ENCODE measurements at regions not wholly inside any gene's neighbourhood (a gene's known extent, or its start where the extent isn't known, plus 50 kb on each side); places are given as distances from the start of the nearest gene placed in this dataset.

- peaks cover 0 to 4% (median 0%) of the 10 kb centered on the region in 7 donors for H3K9me3 Mint-ChIP-seq
- H3K36me3 Mint-ChIP-seq: no peaks in the 10 kb centered on the region
- H3K27me3 Mint-ChIP-seq: no peaks in the 10 kb centered on the region
- DNase-seq: no peak
- H3K4me3 Mint-ChIP-seq: no peak overlapping the region
- H3K27ac Mint-ChIP-seq: no peak overlapping the region
- ATAC-seq (ENCODE audit: low read depth in 2 of 2): no peak
- no peaks in the 10 kb centered on the region for H3K4me1 Mint-ChIP-seq
Measured at GRCh38 chr4:36919721-36920120, 324.8 kb upstream of the NWD2 start.

GRCh38 chr4:36921476-36922216 lies 322.9 kb upstream of the NWD2 start:
- no peaks in the 10 kb centered on the region for H3K4me1 Mint-ChIP-seq
- DNase-seq: no peak
- no peak for ATAC-seq (ENCODE audit: low read depth in 2 of 2)
- no peaks in the 10 kb centered on the region for H3K36me3 Mint-ChIP-seq
- peaks cover 0 to 4% (median 0%) of the 10 kb centered on the region in 7 donors for H3K9me3 Mint-ChIP-seq
- no peak overlapping the region for H3K27ac Mint-ChIP-seq
- no peak overlapping the region for H3K4me3 Mint-ChIP-seq
- H3K27me3 Mint-ChIP-seq: no peaks in the 10 kb centered on the region

GRCh38 chr4:36930562-36931111 lies 313.9 kb upstream of the NWD2 start:
- H3K27me3 Mint-ChIP-seq: peaks cover 0 to 4% (median 0%) of the 10 kb centered on the region in 3 donors
- H3K9me3 Mint-ChIP-seq: peaks cover 0 to 14% (median 4%) of the 10 kb centered on the region in 7 donors
- no peak for DNase-seq
- H3K4me3 Mint-ChIP-seq: no peak overlapping the region
- ATAC-seq (ENCODE audit: low read depth in 2 of 2): no peak
- no peak overlapping the region for H3K27ac Mint-ChIP-seq
- H3K36me3 Mint-ChIP-seq: no peaks in the 10 kb centered on the region
- H3K4me1 Mint-ChIP-seq: no peaks in the 10 kb centered on the region

GRCh38 chr4:36944232-36944631 lies 300.3 kb upstream of the NWD2 start:
- H3K4me1 Mint-ChIP-seq: no peaks in the 10 kb centered on the region
- DNase-seq (no peak), ATAC-seq (ENCODE audit: low read depth in 2 of 2) (no peak)
- H3K27ac Mint-ChIP-seq: no peak overlapping the region
- H3K4me3 Mint-ChIP-seq: no peak overlapping the region
- no peaks in the 10 kb centered on the region for H3K36me3 Mint-ChIP-seq
- H3K27me3 Mint-ChIP-seq: no peaks in the 10 kb centered on the region
- peaks cover 0 to 12% (median 2%) of the 10 kb centered on the region in 7 donors for H3K9me3 Mint-ChIP-seq

- no peaks in the 10 kb centered on the region for H3K4me1 Mint-ChIP-seq
- H3K36me3 Mint-ChIP-seq: no peaks in the 10 kb centered on the region
- no peaks in the 10 kb centered on the region for H3K27me3 Mint-ChIP-seq
- H3K27ac Mint-ChIP-seq: no peak overlapping the region
- ATAC-seq (ENCODE audit: low read depth in 2 of 2) (no peak), DNase-seq (no peak)
- no peaks in the 10 kb centered on the region for H3K9me3 Mint-ChIP-seq
- no peak overlapping the region for H3K4me3 Mint-ChIP-seq
Measured at GRCh38 chr4:36961420-36961819, 283.1 kb upstream of the NWD2 start.

- no peak for DNase-seq
- H3K36me3 Mint-ChIP-seq: no peaks in the 10 kb centered on the region
- H3K4me3 Mint-ChIP-seq: no peak overlapping the region
- H3K4me1 Mint-ChIP-seq: no peaks in the 10 kb centered on the region
- no peak for ATAC-seq (ENCODE audit: low read depth in 2 of 2)
- peak overlapping the region in 1 of 6 donors; percentile 88 for H3K27ac Mint-ChIP-seq
- H3K9me3 Mint-ChIP-seq: peaks cover 0 to 4% (median under 1%) of the 10 kb centered on the region in 7 donors
- H3K27me3 Mint-ChIP-seq: no peaks in the 10 kb centered on the region
Measured at GRCh38 chr4:36966756-36967460, 277.6 kb upstream of the NWD2 start.

- no peaks in the 10 kb centered on the region for H3K4me1 Mint-ChIP-seq
- H3K36me3 Mint-ChIP-seq: no peaks in the 10 kb centered on the region
- H3K4me3 Mint-ChIP-seq: no peak overlapping the region
- ATAC-seq (ENCODE audit: low read depth in 2 of 2) (no peak), DNase-seq (no peak)
- H3K9me3 Mint-ChIP-seq: peaks cover 0 to 13% (median 2%) of the 10 kb centered on the region in 7 donors
- H3K27ac Mint-ChIP-seq: no peak overlapping the region
- H3K27me3 Mint-ChIP-seq: no peaks in the 10 kb centered on the region
Measured at GRCh38 chr4:36979533-36979932, 265.0 kb upstream of the NWD2 start.

- no peaks in the 10 kb centered on the region for H3K36me3 Mint-ChIP-seq
- peaks cover 0 to 8% (median 2%) of the 10 kb centered on the region in 7 donors for H3K9me3 Mint-ChIP-seq
Measured at GRCh38 chr4:36990128-36990872, 254.2 kb upstream of the NWD2 start.

GRCh38 chr4:36997727-36998126 lies 246.8 kb upstream of the NWD2 start:
- Mint-ChIP-seq H3K4me1 (no peaks in the 10 kb centered on the region), H3K27ac (no peak overlapping the region), H3K4me3 (no peak overlapping the region), H3K27me3 (no peaks in the 10 kb centered on the region), H3K9me3 (peaks cover 0 to 5% (median 2%) of the 10 kb centered on the region in 7 donors), H3K36me3 (no peaks in the 10 kb centered on the region)
- DNase-seq (no peak), ATAC-seq (ENCODE audit: low read depth in 2 of 2) (no peak)

More at GRCh38 chr4:36990128-36990872, 254.2 kb upstream of the NWD2 start:
- no peaks in the 10 kb centered on the region for H3K27me3 Mint-ChIP-seq
- DNase-seq (no peak), ATAC-seq (ENCODE audit: low read depth in 2 of 2) (no peak)
- no peak overlapping the region for H3K27ac Mint-ChIP-seq
- H3K4me3 Mint-ChIP-seq: no peak overlapping the region
- no peaks in the 10 kb centered on the region for H3K4me1 Mint-ChIP-seq

- Mint-ChIP-seq H3K36me3 (no peaks in the 10 kb centered on the region), H3K27me3 (no peaks in the 10 kb centered on the region), H3K4me1 (no peaks in the 10 kb centered on the region), H3K4me3 (no peak overlapping the region), H3K27ac (no peak overlapping the region), H3K9me3 (peaks cover 2 to 9% (median 8%) of the 10 kb centered on the region in 7 donors)
- DNase-seq (no peak), ATAC-seq (ENCODE audit: low read depth in 2 of 2) (no peak)
Measured at GRCh38 chr4:37000281-37000680, 244.3 kb upstream of the NWD2 start.

GRCh38 chr4:37001688-37002436 lies 242.7 kb upstream of the NWD2 start:
- ATAC-seq (ENCODE audit: low read depth in 2 of 2): no peak
- Mint-ChIP-seq H3K9me3 (peaks cover 6 to 13% (median 8%) of the 10 kb centered on the region in 7 donors), H3K4me3 (no peak overlapping the region), H3K27ac (no peak overlapping the region), H3K27me3 (no peaks in the 10 kb centered on the region), H3K4me1 (no peaks in the 10 kb centered on the region), H3K36me3 (no peaks in the 10 kb centered on the region)
- no peak for DNase-seq

- DNase-seq: no peak
- peaks cover 6 to 12% (median 8%) of the 10 kb centered on the region in 7 donors for H3K9me3 Mint-ChIP-seq
- no peaks in the 10 kb centered on the region for H3K36me3 Mint-ChIP-seq
- H3K4me1 Mint-ChIP-seq: no peaks in the 10 kb centered on the region
- H3K4me3 Mint-ChIP-seq: no peak overlapping the region
- H3K27me3 Mint-ChIP-seq: no peaks in the 10 kb centered on the region
- no peak overlapping the region for H3K27ac Mint-ChIP-seq
- ATAC-seq (ENCODE audit: low read depth in 2 of 2): no peak
Measured at GRCh38 chr4:37002625-37003024, 241.9 kb upstream of the NWD2 start.

- H3K4me3 Mint-ChIP-seq: peak overlapping the region in 1 of 8 donors; percentile 77
- ATAC-seq (ENCODE audit: low read depth in 2 of 2): no peak
- peaks cover 10 to 29% (median 16%) of the 10 kb centered on the region in 7 donors for H3K9me3 Mint-ChIP-seq
- no peak for DNase-seq
- no peaks in the 10 kb centered on the region for H3K36me3 Mint-ChIP-seq
- H3K27me3 Mint-ChIP-seq: no peaks in the 10 kb centered on the region
- no peak overlapping the region for H3K27ac Mint-ChIP-seq
- no peaks in the 10 kb centered on the region for H3K4me1 Mint-ChIP-seq
Measured at GRCh38 chr4:37008199-37008598, 236.3 kb upstream of the NWD2 start.
